Effector CD4-positive, alpha-beta T cell (primary cell): ENCODE measurements at regions not wholly inside any gene's neighbourhood (a gene's known extent, or its start where the extent isn't known, plus 50 kb on each side); places are given as distances from the start of the nearest gene placed in this dataset.

ENCODE experiments used
- DNase-seq: peaks from one replicate; pipeline ENCODE4 v3.0.0-alpha.2; 2020

DNA sequence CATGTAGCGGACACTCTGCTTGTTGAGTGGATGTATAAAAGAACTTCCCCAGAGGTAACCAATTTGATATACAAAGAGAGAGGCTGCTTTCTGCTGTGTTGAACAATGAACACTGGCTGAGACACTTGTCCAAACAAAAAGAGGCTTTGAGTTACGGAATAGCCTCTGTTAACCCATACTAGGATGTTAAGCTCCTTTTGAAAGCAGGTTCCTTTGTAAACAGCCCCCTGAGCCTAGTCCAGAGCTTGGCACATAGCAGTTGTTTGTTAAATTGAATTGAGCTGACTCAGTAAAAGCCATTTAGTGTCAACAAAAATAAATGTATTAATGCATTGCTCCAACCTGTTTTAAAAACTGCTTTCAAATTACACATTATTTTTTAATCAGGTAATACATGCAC, 200.1 kb downstream of the MZT1 start:
- no peak for DNase-seq

DNA sequence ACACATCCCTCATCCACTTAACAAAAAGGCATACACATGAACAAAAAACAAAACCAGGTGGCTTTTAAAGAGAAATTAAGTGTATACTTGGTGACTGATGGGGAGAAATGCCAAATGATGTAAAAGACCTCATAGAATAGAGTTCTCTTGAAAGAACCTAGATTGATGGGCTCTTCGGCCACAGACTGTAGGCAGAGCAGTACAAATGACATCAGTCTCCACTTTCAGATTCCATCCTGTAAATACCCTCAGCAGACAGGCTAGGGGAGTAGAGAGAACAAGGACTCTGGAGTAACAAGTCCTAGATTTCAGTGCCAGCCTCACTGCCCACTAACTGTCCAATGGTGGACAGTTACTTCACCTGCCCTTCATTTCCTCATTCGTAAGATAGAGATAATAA, 203.8 kb downstream of the MZT1 start:
- no peak for DNase-seq

DNA sequence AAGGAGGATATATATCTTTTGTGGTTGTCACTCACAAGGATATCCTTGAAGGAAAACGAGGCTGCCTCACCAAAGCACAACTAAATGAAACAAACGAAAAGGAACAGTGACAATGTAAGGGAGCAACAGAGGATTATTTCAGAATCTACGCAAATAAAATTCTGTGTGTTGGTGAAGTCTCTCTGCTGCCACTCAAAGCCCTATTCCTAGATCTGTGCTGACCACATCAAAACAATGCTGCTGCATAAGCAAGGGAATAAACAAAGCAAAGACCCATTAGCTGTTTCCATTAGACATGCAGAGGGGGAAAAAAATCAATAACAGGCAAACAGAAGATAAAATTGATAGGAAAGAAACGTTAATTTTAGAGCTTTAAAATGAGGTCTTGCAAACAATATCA, 204.4 kb downstream of the MZT1 start:
- no peak for DNase-seq

DNA sequence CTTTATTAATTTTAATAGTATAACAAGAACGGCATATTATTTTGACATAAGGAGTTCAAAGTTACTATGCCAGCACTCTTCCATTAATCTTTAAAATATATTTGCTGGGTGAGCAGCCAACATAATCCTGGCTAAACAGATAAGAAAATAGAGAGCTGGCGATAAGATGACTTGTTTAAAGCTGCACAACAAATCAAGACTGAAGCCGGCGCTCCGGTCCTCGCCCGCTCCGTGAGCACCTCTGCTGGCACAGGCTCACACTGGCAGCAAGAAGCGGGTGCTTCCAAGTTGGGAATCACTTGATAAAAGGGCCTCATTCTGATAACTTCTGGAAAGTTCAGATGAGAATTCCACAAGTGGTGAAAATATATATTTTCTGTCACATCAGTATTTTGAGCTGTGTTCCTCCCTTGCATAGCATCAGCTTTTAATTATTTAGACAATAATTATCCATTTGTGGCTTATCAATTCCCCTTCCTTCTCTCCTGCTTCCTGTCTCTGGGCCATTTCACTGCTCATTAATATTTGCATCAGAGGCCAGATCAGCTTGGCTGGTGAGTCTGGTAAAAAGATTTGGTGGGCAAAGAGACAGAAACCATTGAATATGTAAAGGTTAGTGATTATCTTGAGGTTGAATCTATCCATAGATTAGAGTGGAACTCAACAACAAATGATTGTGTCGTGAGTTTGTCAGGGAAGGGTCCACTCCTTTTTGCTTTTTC, 205.3 kb downstream of the MZT1 start:
- no peak for DNase-seq

DNA sequence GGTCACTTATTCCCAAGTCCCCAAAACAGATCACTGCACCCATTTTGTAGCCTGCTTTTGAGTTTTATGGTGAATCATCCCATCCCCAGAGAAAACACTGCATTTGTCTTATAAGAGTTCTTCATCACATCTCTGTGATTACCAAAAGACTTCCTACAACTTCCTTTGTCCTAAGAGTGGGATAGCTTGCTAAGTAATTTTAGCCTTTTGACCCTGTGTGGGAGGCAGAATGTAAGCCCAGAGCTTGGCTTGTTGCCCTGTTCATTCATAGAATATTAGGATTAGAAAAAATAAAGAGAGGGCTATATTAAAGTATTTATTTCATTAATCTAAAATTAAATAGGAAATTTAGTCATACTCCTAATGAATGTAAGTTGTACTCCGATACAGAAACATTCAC, 213.3 kb downstream of the MZT1 start:
- DNase-seq: no peak

DNA sequence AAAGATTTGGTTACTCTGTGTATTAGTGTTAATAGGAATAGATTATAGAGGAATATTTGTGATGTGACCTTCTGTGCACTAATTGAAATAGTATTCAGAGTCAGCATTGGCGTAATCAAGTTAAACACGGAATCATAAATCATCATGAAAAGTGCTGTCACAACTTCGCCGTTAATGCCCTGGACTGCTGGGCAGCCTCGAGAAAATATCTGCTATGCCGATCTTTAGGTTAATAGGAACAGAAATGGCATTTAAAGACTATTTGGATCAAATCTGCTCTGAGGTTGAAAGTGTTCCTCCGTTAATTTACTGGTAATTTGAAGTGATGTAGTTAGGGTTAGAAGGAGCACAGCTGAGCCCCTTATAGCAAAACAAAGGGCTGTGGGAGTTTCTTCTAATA, 219.0 kb downstream of the MZT1 start:
- DNase-seq: no peak

DNA sequence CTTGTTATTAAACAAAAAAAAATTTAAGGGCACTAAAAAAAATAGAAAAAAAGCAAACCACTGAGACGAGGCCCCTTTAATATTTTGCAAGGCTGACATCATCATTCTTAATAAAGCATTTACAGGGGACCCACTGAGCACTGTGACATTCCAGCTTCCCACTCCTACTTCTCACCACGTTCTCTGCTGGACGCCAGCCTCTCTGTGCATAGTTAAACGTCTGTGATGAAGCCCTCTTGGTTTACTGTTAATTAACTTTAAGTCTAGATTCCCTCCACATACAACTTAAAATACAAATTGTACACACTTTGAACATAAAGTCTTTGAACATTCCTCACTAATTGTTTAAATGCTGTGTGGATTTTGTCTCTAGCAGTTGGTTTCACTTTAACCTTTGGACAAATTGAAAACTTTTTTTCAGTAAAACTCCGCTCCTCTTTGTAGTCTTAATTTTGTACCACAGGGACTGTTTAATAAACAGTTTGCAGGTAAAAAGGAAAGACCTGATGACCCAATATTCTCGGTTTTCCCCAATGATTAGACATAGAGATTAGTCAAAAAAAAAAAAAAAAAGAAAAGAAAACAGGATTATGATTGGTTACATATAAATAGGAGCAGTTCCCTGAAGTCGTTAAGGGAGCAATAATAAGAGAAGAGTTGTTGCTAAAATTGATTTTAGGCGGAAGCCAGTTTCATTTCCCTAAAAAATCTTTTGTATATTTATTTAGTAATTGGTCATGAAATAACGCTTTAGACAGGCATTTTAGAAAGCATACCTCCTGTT, 219.8 kb downstream of the MZT1 start:
- no peak for DNase-seq

DNA sequence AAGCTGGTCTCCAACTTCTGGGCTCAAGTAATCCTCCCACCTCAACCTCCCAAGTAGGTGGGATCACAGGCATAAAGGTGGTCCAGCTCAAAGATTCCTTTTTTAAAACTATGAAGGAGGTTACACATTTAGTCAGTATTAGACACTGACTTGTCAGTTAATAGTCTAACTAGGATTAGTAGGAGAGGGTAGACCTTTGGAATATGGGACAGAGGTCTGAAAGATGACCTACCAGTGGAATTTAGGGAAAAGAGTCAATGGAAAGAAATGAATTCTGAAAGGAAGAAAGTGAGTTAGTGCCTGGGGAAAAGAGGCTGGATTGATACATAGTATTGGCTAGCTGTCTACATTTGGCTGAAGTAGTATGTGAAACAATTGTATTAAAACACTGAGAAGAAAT, 220.7 kb downstream of the MZT1 start:
- DNase-seq: no peak

DNA sequence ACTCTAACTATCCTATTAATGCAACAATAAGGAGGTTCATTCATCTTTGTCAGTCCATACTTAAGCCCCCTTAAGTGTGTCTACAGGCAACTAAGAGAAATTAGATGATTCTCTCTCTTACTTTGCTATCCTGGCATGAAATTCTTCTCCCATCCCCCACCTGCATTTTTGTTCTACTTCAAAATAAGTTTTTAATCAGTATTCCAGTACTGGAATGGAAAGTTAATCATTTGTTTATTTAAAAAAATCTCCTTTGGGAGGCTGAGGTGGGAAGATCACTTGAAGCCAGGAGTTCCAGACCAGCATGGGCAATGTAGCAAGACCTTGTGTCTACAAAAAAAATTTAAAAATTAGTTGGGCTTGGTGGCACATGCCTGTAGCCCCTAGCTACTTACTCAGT, 222.1 kb downstream of the MZT1 start:
- DNase-seq: no peak

DNA sequence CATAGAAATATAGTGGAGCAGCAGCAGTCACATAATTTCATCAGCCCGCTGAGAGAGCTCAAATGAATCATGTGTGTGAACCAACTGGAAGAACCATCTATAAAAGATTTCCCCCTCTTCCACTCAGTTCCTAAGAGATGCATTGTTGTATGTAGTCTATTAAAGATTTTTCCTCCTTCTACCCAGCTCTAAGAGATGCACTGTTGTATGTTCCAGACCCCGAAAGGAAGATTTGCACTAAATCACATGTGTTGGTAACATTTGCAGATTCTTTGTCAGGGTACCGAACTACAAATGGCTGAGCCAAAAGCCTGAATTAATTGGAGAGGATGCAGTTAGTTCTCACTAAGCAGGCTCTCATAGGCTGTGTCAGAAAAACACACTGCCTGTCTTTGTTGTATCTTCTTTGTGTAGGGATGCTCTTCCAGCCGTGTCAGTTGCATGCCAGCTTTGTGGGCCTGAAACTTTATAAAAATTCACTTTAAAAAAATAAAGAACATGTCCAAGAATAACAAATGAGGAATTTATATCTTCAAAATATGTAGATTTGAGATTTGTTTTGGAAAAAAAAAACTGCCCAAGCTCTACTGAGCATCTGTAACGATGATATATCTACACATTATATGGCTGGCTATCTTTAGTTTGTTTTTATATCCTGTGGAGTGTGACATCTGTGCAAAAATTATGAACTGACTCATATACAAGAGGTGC, 223.1 kb downstream of the MZT1 start:
- no peak for DNase-seq

DNA sequence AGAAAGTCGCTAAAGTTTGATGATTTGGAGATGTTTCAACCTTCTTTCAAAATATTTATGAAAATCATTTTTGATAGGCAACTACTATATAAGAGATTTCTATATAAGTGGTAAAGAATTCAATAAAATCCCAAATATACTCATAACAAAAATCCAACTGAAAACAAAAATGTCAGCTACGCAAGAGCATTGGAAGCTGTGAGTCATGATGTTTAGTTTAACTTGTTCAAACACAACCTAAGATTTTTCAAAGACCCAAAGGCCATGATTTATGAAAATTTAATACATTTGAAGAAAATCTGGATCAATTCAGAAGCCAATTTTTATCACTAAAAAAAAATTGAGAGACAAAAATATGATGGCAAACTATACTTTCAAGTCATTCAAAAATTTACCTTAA, 226.6 kb downstream of the MZT1 start:
- no peak for DNase-seq

DNA sequence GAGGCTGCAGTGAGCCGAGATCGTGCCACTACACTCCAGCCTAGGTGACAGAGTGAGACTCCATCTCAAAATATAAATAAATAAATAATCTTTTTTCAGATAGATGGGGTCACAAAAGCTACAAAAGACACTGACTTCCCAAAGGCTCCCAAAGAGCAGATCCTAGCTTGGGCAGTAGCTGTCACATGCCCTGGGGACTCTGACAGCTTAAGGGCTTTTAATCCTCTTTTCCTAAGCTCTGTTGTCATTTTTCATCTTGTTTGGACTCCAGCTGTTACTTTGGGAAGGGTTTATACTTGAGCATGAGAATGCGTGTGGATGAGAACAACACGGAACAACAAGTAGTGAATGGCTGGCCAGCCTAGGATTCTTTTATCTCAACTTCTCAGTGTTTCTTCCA, 231.7 kb downstream of the MZT1 start:
- no peak for DNase-seq

DNA sequence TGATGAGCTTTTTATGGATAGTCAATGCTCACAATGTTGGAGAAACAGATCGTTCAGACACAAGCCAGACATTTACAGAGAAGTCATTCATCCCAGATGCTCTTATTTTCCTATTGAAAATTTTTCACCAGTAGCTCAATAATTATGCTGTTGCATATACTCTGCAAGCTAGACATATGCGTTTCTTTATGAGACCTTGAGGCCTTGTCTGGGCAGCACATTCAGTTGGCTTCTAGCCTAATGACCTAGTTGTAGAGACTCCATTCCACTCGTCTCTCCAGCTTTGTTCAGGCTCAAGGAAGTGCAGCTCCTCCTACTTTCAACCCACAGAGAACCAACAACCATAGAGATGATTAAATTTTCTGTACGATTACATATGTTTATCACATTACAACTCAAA, 237.7 kb downstream of the MZT1 start:
- DNase-seq: no peak

DNA sequence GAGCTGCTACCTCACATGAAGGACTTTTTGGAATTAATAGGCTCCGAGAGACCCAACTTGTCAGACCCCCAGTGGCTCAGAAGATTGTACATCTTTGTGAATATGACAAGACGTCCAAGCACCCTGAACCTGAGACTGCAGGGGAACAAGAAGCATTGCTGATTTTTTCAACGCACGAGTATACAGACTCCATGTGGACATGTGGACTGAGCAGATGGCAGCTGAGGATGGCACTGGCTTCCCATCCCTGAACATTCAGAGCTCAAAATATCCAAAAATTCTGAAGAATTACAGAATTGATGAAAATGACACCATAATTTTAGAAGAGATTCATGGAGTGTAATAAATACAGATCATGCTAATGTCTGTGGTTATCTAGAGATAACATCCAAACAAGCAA, 254.1 kb downstream of the MZT1 start:
- no peak for DNase-seq

DNA sequence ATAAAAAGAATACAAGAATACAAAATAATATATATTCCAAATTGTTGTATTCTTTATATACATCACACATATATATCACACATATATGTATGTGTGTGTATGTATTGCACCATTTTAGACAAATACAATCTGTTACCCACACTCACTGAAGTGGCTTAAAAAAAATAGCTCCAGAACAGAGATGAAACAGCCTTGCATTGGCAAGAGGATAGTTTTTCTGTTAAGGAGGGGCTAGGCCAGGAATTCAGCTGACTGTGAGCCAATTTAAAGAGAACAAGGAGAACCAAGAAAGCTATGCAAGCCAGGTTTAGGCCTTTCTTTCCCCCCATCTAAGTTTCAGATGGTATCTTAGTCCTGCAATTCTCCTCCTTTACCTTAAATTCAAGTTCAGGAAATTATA, 257.5 kb downstream of the MZT1 start:
- no peak for DNase-seq

DNA sequence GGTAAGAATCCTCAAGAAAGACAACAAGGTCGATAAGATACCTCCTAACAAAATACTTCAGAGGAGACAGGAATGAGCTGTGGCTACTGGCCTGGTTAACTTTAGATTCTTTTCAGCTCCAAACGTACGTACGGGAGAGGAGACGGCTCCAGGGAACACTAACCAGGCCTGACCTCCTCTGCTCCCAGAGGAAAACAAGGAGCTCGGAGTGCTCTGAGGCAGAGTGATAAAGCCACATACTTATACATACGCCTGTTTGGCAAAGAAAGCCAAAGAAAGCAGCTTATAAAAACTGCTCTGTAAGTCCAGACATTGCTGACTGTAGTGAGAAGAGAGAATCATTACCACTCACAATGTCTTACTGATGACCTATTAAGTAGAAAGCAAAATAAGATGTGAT, 263.9 kb downstream of the MZT1 start:
- DNase-seq: no peak

DNA sequence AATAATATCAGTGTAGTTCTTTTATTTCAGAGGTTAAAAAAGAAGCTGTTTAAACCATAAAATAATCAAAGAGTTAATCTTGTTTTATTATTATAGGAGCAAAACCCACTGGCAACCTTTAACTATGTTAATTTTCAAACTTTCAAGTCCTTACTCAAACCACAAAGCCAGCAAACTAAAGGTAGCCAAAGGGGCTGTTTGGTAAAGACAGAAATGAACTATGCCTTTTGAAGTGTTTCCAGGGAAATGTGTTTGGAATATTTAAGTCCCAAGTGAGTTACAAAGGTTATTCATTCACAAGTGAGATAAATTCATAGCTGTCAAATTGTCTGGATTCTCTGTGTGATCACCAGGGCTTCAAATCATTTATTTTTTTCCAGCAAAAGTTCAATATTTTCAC, 264.7 kb downstream of the MZT1 start:
- DNase-seq: no peak

DNA sequence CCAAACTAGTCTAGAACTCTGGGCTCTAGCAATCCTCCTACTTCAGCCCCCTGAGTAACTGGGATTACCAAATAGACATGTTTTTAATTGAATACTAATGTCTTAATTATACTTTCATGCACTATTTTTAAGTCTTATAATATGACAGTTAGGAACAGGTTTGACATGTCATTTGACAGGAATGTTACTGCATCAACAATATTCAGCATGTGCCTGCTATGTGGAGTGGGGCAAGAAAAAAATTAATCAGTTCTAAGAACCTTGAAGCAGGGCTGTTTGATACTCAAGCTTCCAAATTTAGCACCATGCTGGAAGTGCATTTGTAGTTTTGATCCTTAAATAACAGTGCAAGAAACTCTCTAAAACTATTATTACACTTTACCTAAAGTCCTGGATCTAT, 265.3 kb downstream of the MZT1 start:
- DNase-seq: no peak

DNA sequence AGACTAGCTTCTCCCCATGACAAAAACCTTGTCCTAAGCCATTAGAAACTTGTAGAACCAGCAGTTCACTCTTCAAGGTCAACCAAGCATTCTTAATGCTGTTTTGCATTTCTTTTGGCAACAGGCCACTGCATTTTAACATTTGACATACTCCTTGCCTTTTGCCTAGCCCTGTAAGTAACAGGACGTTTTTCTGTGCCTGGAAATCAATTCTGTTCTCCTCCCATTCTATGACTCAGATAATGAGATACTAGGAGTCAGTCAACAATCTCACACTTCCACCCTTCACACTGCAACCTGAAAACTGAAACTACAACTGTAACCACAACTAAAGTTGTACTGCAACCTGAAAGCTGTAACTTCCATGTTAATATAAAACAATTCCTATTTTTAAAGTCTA, 268.7 kb downstream of the MZT1 start:
- no peak for DNase-seq

DNA sequence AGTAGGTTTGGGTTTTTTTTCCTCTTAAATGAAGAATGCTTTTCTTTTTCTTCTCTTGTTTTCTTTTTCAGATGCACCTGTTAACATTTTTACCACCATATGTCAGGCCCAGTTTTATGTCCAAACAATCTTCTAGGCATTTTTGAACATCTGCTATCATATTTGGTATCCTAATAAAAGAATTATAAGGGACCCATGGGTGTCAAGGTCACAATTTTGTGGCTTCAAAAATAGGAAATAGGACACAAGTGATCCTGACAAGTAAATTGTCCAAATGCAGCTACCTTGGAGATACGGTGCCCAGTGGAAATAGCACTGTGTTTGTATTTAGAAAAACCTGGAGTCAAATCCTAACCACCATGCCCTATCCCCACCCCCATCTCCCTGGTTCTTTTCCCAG, 270.3 kb downstream of the MZT1 start:
- DNase-seq: no peak

DNA sequence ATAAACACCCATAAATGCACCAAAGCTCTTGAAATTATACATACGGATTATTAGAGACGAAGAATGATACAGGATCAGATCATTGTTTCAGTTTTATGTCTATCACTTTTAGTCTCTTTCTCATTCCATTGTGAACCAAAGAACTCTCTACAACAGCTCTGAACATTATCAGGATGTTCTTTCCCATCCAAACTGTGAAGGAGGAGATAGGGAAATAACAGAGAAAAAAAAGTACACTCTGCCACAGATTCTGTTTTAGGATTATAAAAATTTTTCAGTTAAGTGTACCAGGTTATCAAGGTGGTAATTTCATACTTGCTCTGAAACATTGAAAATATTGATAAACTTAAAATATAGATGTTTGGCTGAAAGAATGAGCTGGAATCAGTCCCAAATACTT, 270.9 kb downstream of the MZT1 start:
- DNase-seq: no peak

DNA sequence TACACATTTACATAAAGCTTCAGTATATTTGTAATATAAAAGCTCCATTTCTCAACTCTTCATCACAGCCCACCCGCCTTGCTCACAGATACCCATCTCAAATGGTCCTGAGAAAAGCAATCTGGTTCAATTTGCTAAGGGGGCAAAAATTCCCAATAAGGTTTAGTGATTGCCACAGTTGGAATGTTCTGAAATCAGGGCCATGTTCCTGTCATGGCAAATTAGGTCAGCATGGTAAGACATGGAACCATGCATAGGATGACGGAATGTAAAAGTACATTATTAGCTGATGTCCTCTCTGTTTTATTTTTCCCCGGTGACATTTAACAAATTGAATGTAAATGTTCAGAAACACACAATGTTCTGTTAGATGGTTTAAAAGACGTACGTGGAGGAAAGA, 274.3 kb downstream of the MZT1 start:
- no peak for DNase-seq

DNA sequence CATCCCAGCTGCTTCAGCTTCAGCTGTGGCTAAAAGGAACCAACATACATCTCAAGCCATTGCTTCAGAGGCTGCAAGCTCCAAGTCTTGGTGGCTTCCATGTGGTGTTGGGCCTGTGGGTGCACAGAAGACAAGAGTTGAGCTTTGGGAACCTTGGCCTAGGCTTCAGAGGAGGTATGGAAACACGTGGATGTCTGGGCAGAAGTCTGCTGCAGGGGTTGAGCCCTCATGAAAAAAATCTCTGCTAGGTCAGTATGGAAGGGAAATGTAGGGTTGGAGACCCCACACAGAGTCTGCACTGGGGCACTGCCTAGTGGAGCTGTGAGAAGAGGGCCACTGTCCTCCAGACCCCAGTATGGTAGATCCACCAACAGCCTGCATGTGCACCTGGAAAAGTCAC, 279.3 kb downstream of the MZT1 start:
- DNase-seq: no peak

DNA sequence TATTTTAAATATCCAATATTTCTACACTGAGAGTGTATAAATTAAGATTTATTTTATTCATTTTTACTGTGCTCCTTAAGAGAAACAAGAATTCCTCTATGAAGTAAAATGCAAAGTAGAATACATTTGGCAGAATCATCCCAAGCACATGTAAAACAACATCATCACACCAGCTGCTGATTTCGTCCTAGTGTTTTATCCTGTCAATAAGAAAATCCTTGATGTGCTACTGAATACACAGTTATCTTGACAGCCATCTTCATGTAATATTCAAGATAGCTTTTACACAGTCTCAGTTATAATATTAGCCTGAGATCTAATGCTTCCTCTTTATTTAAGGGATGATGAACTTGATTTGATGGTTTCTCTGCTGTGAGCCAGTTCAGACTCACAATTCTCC, 282.4 kb downstream of the MZT1 start:
- no peak for DNase-seq
